ENCODE measurements at regions not wholly inside any gene's neighbourhood (a gene's known extent, or its start where the extent isn't known, plus 50 kb on each side); places are given as distances from the start of the nearest gene placed in this dataset.

DNA sequence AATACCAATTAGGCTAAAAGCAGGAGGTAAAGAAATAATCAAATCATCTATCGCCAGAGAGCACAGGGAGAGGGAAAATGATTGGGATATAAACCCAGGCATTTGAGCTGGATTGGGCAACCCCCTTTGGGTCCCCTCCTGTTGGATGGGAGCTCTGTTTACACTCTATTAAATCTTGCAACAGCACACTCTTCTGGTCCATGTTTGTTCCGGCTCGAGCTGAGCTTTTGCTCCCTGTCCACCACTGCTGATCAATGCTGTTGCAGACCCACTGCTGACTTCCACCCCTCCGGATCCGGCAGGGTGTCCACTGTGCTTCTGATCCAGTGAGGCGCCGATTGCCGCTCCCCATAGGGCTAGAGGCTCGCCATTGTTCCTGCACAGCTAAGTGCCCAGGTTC lies 493.8 kb downstream of the MATN1 start:
- ATAC-seq, result no peak
- TF ChIP-seq ZNF565 (CRISPR knock-in tag; conservative IDR thresholded peaks at IDR 0.05; ENCODE audit: low read depth) (no peak), TOX (CRISPR knock-in tag; IDR thresholded peaks at IDR 0.05; ENCODE audit: borderline replicate concordance) (no peak), GLIS3 (CRISPR knock-in tag; IDR thresholded peaks at IDR 0.05) (no peak), ZFP30 (CRISPR knock-in tag; IDR thresholded peaks at IDR 0.05) (no peak)

DNA sequence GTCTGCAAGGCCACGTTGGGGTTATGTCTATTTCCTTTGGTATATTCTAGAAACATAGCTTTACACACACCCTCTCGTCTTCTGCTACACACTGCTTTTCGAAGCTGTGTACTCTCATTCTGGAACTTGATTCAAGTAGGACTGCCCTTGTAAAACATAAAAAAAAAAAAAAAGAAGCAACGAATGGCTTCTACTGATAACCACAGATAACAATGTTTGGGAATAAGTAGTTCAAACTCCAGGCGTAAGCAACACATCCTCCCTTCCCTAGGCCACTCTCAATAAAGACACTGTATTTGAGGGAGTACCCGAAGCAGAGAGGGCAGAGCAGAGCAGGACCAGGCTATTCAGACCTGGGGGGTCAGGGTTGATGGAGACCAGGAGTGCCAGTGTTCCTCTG lies 496.7 kb downstream of the MATN1 start:
- no peak for ATAC-seq
- TF ChIP-seq ESRRG (CRISPR knock-in tag; IDR thresholded peaks at IDR 0.05), result no peak
- no peak for TF ChIP-seq ISL1 (CRISPR knock-in tag; IDR thresholded peaks at IDR 0.05)
- TF ChIP-seq, protein P1, sequence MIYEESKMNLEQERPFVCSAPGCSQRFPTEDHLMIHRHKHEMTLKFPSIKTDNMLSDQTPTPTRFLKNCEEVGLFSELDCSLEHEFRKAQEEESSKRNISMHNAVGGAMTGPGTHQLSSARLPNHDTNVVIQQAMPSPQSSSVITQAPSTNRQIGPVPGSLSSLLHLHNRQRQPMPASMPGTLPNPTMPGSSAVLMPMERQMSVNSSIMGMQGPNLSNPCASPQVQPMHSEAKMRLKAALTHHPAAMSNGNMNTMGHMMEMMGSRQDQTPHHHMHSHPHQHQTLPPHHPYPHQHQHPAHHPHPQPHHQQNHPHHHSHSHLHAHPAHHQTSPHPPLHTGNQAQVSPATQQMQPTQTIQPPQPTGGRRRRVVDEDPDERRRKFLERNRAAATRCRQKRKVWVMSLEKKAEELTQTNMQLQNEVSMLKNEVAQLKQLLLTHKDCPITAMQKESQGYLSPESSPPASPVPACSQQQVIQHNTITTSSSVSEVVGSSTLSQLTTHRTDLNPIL (CRISPR knock-in tag; IDR thresholded peaks at IDR 0.05; ENCODE audit: low read depth), result no peak
- TF ChIP-seq, protein P2, sequence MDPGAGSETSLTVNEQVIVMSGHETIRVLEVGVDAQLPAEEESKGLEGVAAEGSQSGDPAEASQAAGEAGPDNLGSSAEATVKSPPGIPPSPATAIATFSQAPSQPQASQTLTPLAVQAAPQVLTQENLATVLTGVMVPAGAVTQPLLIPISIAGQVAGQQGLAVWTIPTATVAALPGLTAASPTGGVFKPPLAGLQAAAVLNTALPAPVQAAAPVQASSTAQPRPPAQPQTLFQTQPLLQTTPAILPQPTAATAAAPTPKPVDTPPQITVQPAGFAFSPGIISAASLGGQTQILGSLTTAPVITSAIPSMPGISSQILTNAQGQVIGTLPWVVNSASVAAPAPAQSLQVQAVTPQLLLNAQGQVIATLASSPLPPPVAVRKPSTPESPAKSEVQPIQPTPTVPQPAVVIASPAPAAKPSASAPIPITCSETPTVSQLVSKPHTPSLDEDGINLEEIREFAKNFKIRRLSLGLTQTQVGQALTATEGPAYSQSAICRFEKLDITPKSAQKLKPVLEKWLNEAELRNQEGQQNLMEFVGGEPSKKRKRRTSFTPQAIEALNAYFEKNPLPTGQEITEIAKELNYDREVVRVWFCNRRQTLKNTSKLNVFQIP (CRISPR knock-in tag; IDR thresholded peaks at IDR 0.05; ENCODE audit: borderline replicate concordance, low read depth), result no peak
- no peak for TF ChIP-seq ZC3H10 (CRISPR knock-in tag; IDR thresholded peaks at IDR 0.05)
- TF ChIP-seq OSR1 (CRISPR knock-in tag; IDR thresholded peaks at IDR 0.05), result no peak
- no peak for TF ChIP-seq ZNF8 (CRISPR knock-in tag; IDR thresholded peaks at IDR 0.05)
- no peak for TF ChIP-seq ARNTL (CRISPR knock-in tag; IDR thresholded peaks at IDR 0.05; ENCODE audit: borderline replicate concordance, low read depth)
- TF ChIP-seq GLIS3 (CRISPR knock-in tag; IDR thresholded peaks at IDR 0.05), result no peak
- TF ChIP-seq TOX (CRISPR knock-in tag; IDR thresholded peaks at IDR 0.05; ENCODE audit: borderline replicate concordance), result no peak
- TF ChIP-seq ZFP30 (CRISPR knock-in tag; IDR thresholded peaks at IDR 0.05), result no peak
- no peak for TF ChIP-seq ZNF70 (CRISPR knock-in tag; IDR thresholded peaks at IDR 0.05)
- no peak for TF ChIP-seq SNAI2 (CRISPR knock-in tag; IDR thresholded peaks at IDR 0.05)
- no peak for TF ChIP-seq ZFP3 (CRISPR knock-in tag; IDR thresholded peaks at IDR 0.05)
- TF ChIP-seq, protein P3, sequence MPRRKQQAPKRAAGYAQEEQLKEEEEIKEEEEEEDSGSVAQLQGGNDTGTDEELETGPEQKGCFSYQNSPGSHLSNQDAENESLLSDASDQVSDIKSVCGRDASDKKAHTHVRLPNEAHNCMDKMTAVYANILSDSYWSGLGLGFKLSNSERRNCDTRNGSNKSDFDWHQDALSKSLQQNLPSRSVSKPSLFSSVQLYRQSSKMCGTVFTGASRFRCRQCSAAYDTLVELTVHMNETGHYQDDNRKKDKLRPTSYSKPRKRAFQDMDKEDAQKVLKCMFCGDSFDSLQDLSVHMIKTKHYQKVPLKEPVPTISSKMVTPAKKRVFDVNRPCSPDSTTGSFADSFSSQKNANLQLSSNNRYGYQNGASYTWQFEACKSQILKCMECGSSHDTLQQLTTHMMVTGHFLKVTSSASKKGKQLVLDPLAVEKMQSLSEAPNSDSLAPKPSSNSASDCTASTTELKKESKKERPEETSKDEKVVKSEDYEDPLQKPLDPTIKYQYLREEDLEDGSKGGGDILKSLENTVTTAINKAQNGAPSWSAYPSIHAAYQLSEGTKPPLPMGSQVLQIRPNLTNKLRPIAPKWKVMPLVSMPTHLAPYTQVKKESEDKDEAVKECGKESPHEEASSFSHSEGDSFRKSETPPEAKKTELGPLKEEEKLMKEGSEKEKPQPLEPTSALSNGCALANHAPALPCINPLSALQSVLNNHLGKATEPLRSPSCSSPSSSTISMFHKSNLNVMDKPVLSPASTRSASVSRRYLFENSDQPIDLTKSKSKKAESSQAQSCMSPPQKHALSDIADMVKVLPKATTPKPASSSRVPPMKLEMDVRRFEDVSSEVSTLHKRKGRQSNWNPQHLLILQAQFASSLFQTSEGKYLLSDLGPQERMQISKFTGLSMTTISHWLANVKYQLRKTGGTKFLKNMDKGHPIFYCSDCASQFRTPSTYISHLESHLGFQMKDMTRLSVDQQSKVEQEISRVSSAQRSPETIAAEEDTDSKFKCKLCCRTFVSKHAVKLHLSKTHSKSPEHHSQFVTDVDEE (CRISPR knock-in tag; IDR thresholded peaks at IDR 0.05), result no peak
- TF ChIP-seq, protein P4, sequence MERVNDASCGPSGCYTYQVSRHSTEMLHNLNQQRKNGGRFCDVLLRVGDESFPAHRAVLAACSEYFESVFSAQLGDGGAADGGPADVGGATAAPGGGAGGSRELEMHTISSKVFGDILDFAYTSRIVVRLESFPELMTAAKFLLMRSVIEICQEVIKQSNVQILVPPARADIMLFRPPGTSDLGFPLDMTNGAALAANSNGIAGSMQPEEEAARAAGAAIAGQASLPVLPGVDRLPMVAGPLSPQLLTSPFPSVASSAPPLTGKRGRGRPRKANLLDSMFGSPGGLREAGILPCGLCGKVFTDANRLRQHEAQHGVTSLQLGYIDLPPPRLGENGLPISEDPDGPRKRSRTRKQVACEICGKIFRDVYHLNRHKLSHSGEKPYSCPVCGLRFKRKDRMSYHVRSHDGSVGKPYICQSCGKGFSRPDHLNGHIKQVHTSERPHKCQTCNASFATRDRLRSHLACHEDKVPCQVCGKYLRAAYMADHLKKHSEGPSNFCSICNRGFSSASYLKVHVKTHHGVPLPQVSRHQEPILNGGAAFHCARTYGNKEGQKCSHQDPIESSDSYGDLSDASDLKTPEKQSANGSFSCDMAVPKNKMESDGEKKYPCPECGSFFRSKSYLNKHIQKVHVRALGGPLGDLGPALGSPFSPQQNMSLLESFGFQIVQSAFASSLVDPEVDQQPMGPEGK (CRISPR knock-in tag; IDR thresholded peaks at IDR 0.05; ENCODE audit: borderline replicate concordance), result no peak
- TF ChIP-seq, protein P5, sequence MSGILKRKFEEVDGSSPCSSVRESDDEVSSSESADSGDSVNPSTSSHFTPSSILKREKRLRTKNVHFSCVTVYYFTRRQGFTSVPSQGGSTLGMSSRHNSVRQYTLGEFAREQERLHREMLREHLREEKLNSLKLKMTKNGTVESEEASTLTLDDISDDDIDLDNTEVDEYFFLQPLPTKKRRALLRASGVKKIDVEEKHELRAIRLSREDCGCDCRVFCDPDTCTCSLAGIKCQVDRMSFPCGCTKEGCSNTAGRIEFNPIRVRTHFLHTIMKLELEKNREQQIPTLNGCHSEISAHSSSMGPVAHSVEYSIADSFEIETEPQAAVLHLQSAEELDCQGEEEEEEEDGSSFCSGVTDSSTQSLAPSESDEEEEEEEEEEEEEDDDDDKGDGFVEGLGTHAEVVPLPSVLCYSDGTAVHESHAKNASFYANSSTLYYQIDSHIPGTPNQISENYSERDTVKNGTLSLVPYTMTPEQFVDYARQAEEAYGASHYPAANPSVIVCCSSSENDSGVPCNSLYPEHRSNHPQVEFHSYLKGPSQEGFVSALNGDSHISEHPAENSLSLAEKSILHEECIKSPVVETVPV (CRISPR knock-in tag; IDR thresholded peaks at IDR 0.05), result no peak
- no peak for TF ChIP-seq CSDC2 (CRISPR knock-in tag; IDR thresholded peaks at IDR 0.05)

DNA sequence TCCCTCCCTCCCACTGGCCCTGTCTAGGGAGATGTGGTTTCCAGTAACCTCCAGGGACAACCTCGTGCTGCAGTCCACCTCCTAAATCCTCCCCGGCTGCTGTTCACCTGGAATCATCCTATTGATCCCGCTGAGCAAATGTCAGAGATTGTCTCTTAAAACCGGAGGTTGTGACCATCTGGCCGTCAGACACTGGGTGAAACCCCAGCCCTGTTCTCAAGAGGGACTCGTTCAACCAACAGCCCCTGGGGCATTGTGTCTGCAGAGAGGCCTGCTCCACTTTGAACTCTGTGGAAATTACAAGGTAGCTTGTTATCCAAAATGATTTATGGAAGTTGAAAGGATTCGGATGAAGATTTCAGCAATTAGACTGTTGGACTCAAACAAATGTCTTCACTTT lies 498.0 kb downstream of the MATN1 start:
- ATAC-seq, result no peak
- TF ChIP-seq, protein P3 (CRISPR knock-in tag; IDR thresholded peaks at IDR 0.05), result no peak
- TF ChIP-seq, protein P1 (CRISPR knock-in tag; IDR thresholded peaks at IDR 0.05; ENCODE audit: low read depth), result no peak
- no peak for TF ChIP-seq ZC3H10 (CRISPR knock-in tag; IDR thresholded peaks at IDR 0.05)
- TF ChIP-seq ESRRG (CRISPR knock-in tag; IDR thresholded peaks at IDR 0.05), result no peak
- TF ChIP-seq BACH2 (CRISPR knock-in tag; IDR thresholded peaks at IDR 0.05; ENCODE audit: borderline replicate concordance), result no peak
